Pancreas (tissue), 10 donors: ENCODE measurements at regions not wholly inside any gene's neighbourhood (a gene's known extent, or its start where the extent isn't known, plus 50 kb on each side); places are given as distances from the start of the nearest gene placed in this dataset.
"Not testable (repeated sequence)": the region's sequence is repeated elsewhere in the genome, so short reads cannot be mapped to it uniquely, and the experiment has no call there.

Source experiments
- ATAC-seq, 4 donors: fragments of 200-7000 bp; cut with Tn5 transposase; one replicate each; pipeline versions ENCODE4 v1.8.0 to v1.9.1; 2020; ENCODE audit warnings: mild to moderate bottlenecking in 4 of 4, moderate library complexity in 4 of 4
- DNase-seq, 6 donors: peaks; one replicate each; pipeline ENCODE4 v3.0.0-alpha.2; 2020
- FAIRE-seq: peaks from 2 replicates; lab custom pipeline; 2012; peaks lifted over from hg19 to GRCh38; lab: Jason Lieb, UNC
- H3K27ac ChIP-seq, 4 donors: fragments of 200-600 bp; sonication (generic); 1 replicate in 3 of 4; 2 replicates in 1 of 4; pipeline versions ENCODE4 v1.5.0 to v1.8.0; 2020
- H3K27me3 ChIP-seq, 4 donors: fragments of 200-600 bp; one replicate each; pipeline ENCODE4 v1.8.0; 2021
- H3K36me3 ChIP-seq, 3 donors: fragments of 200-600 bp; sonication (generic) in 1 of 3; one replicate each; pipeline versions ENCODE4 v1.5.0 to v1.8.0; 2020 to 2021
- H3K4me1 ChIP-seq, 3 donors: fragments of 200-600 bp; one replicate each; pipeline ENCODE4 v1.8.0; 2021
- H3K4me3 ChIP-seq, 4 donors: fragments of 200-600 bp; sonication (generic) in 2 of 4; one replicate each; pipeline versions ENCODE4 v1.5.0 to v1.8.0; 2020 to 2021
- H3K9me3 ChIP-seq, 4 donors: fragments of 200-600 bp; one replicate each; pipeline ENCODE4 v1.8.0; 2021
- CTCF ChIP-seq, 4 donors: fragments of 200-600 bp; sonication (generic) in 3 of 4; IDR thresholded peaks; one replicate each; pipeline versions ENCODE4 v1.5.0 to v1.8.0; 2021; ENCODE audit warnings: antibody characterized with exemption in 4 of 4
- WGBS, 2 donors: extraction: QIAGEN DNeasy Blood & Tissue Kit; methylation state at CpG; one replicate each; pipeline ENCODE4 v1.1.7; 2013; 5-methylcytosine and 5-hydroxymethylcytosine counted together
- intact Hi-C, 3 donors: fragments of 100-400 bp; cut with DNase I; formaldehyde crosslinking; loops; one replicate each; pipeline versions ENCODE4 v1.11.1 to v1.14.2; 2022
- donor health status: healthy with polysubstance abuse.
- donor health status: DM: no; HTN: no; CAD: no; lungs with moderate emphysema.
- donor health status: DM: no; HTN: no; CAD: no.
- donor health status: control.
- donor health status: control.
- donor health status: Bipolar disorder and iron deficiency.
- donor health status: DM: yes; HTN: yes; CAD: no.
- donor health status: DM: no; HTN: no; CAD: no.
- donor health status: DM: no; HTN: no; CAD: no.
- donor health status: DM: yes; HTN: yes; CAD: no.

DNA sequence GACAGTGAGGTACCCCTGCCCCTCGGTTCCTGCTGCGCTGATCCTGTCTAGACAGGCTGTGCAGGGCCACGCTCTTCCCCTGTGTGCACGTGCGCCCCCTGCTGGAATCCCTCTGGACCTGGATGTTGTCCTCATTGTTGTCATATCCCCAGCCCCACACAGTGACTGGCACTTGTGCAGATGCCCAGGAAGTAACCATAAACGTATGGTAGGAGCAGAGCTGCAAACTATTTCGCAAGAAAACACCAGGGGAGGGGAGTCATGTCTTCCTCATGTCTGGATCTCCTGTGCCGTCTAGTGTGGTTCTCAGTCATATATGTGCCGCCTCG, 114.7 kb downstream of the CRYBB2 start:
- H3K9me3 ChIP-seq = no peaks in the 10 kb centered on the region
- peak in 2 of 4 donors; percentile 5 to 16 for TF ChIP-seq CTCF (IDR thresholded peaks at IDR 0.05)

DNA sequence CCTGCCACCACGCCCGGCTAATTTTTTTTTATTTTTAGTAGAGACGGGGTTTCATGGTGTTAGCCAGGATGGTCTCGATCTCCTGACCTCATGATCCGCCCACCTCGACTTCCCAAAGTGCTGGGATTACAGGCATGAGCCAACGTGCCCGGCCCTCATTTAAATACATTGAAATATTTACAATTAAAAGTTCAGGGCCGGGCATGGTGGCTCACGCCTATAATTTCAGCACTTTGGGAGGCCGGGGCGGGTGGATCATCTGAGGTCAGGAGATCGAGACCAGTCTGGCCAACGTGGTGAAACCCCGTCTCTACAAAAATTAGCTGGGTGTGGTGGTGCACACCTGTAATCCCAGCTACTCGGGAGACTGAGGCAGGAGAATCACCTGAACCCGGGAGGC, 115.2 kb downstream of the CRYBB2 start:
- H3K4me3 ChIP-seq, DNase-seq, H3K27ac ChIP-seq, H3K36me3 ChIP-seq, FAIRE-seq, ATAC-seq, H3K27me3 ChIP-seq, H3K9me3 ChIP-seq, intact Hi-C loops, H3K4me1 ChIP-seq: not testable (repeated sequence)
- WGBS, 2 donors = 85 to 88% methylated on average over 17 of the region's 17 CpGs

More for the DNA sequence above, 114.7 kb downstream of the CRYBB2 start:
- ATAC-seq (peak; percentile 53 to 80 (median 74)), DNase-seq (peak in 4 of 6 donors; percentile 24 to 71 (median 47)), FAIRE-seq (no peak)
- WGBS, 2 donors = 31 to 42% methylated on average over 10 of the region's 10 CpGs
- Histone ChIP-seq H3K27ac (no peak overlapping the region), H3K36me3 (no peaks in the 10 kb centered on the region), H3K27me3 (no peaks in the 10 kb centered on the region), H3K4me1 (no peaks in the 10 kb centered on the region), H3K4me3 (no peak overlapping the region)
- intact Hi-C loops = no loop called here

DNA sequence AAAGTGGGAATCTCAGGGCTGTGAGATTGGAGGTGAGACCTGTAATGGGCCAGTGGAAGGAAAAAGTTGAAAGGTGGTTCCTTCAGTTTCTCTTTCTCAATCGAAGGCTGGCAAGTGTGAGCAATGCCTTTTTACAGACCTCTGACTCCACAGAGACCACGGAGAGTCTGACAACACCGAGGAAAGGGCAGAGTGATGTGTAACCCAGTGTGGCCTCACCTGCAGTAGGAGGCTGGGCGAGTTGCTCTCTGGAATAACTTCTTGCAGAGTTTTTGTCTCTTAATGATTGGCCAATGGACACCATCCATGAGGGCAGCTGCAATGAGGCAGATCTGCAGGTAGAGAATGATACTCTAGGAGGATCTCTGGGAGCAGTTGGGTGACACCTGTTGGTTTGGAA, 115.8 kb downstream of the CRYBB2 start:
- FAIRE-seq, H3K4me1 ChIP-seq, H3K27me3 ChIP-seq, H3K36me3 ChIP-seq, intact Hi-C loops, ATAC-seq, H3K27ac ChIP-seq, H3K9me3 ChIP-seq, H3K4me3 ChIP-seq, DNase-seq: not testable (repeated sequence)
- 87 to 88% methylated on average over 4 of the region's 4 CpGs for WGBS, 2 donors

- H3K27me3 ChIP-seq, FAIRE-seq, intact Hi-C loops, H3K4me3 ChIP-seq, H3K36me3 ChIP-seq, H3K4me1 ChIP-seq, DNase-seq, H3K9me3 ChIP-seq, ATAC-seq, H3K27ac ChIP-seq: not testable (repeated sequence)
- 98% methylated on average over 5 of the region's 5 CpGs for WGBS, 2 donors
Measured at GRCh38 chr22:25340536-25340935, 121.1 kb downstream of the CRYBB2 start.

- H3K27ac ChIP-seq, H3K9me3 ChIP-seq, H3K4me1 ChIP-seq, H3K27me3 ChIP-seq, DNase-seq, intact Hi-C loops, H3K4me3 ChIP-seq, ATAC-seq, FAIRE-seq: not testable (repeated sequence)
- H3K36me3 ChIP-seq = peaks cover 0 to 12% (median 0%) of the 10 kb centered on the region in 3 donors
- WGBS, 2 donors = 96% methylated on average over 10 of the region's 10 CpGs
Measured at GRCh38 chr22:25344366-25344765, 124.9 kb downstream of the CRYBB2 start.

GRCh38 chr22:25346859-25347751, 127.7 kb downstream of the CRYBB2 start:
- WGBS, 2 donors = 94% methylated on average over 29 of the region's 29 CpGs
- Histone ChIP-seq H3K4me1 (no peaks in the 10 kb centered on the region), H3K36me3 (peaks cover 0 to 38% (median 4%) of the 10 kb centered on the region in 3 donors), H3K27me3 (no peaks in the 10 kb centered on the region), H3K9me3 (no peaks in the 10 kb centered on the region), H3K4me3 (no peak overlapping the region), H3K27ac (no peak overlapping the region)
- FAIRE-seq (no peak), DNase-seq (peak in 2 of 6 donors; percentile 50 to 53), ATAC-seq (peak in 1 of 4 donors; percentile 20)
- intact Hi-C loops = no loop called here
- TF ChIP-seq CTCF (IDR thresholded peaks at IDR 0.05) = no peak

DNA sequence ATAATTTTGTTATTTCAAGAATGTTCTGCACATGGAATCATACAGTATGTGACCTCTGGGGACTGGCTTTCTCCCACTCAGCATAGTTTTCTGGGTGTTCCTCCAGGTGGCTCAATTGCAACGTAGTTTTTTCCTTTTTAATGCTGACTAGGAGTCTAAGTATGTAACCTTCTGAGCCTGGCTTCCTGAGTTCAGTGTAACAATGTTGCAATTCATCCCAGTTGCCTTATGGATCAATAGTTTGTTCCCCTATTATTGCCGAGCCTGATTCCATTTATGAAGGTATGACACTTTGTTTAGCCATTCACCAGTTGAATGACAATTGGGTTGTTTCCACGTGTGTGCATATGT, 128.3 kb downstream of the CRYBB2 start:
- Histone ChIP-seq H3K27ac (no peak overlapping the region), H3K4me1 (no peaks in the 10 kb centered on the region), H3K9me3 (no peaks in the 10 kb centered on the region), H3K36me3 (peaks cover 0 to 45% (median 4%) of the 10 kb centered on the region in 3 donors), H3K27me3 (no peaks in the 10 kb centered on the region), H3K4me3 (no peak overlapping the region)
- intact Hi-C loops = no loop called here
- 75 to 79% methylated on average over 3 of the region's 3 CpGs for WGBS, 2 donors
- DNase-seq (no peak), FAIRE-seq (no peak), ATAC-seq (no peak)
- TF ChIP-seq CTCF (IDR thresholded peaks at IDR 0.05) = no peak
